ENCODE measurements at regions not wholly inside any gene's neighbourhood (a gene's known extent, or its start where the extent isn't known, plus 50 kb on each side); places are given as distances from the start of the nearest gene placed in this dataset.

DNA sequence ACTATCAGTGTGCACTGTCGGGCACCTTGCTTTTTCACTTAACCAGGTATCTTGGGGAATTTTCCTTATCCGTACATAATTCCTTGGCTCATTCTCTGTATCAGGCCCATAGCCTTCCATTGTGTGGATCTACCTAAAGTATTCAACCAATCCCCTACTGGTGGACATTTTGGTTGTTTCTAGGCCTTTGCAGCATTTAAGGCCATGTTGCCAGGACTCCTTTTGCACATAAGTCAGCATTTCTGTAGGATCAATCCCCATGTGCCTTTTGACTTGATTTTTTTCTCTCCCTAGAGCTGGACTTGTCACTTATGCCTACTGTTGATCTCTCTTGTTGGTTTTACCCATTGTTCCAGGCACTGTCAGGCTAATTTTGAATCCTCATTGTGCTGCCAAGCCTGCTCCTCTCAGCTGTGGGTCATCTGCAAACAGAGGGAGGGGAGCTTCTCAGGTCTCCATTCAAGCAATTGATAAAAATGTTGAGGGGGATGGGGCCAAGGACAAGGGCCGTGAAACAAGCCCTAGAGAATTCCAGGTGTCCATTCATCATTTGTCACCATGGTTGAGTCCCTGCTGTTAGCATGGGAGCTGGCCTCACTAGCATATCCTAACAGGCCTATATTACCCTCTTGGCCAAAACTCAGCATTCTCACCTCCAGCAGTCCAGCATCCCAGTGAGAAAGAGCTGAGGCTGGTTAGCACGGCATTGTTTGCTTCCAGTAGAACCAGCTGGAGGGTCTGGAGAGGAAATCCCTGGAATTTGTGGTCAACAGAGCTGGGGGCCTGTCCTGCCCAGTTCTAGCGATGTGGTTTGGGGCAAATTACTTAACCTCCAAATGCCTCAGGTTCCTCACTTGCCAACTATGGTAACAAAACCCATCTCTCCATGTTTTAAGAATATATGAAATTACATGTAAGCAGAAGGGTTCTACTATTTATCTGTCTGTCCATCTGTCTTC lies 178.4 kb downstream of the MRPL14 start:
- DNase-seq (ENCODE audit: low read depth): no peak

- DNase-seq (ENCODE audit: low read depth): no peak
These were observed 177.8 kb downstream of the VEGFA start for GRCh38 chr6:43947860-43948259.

DNA sequence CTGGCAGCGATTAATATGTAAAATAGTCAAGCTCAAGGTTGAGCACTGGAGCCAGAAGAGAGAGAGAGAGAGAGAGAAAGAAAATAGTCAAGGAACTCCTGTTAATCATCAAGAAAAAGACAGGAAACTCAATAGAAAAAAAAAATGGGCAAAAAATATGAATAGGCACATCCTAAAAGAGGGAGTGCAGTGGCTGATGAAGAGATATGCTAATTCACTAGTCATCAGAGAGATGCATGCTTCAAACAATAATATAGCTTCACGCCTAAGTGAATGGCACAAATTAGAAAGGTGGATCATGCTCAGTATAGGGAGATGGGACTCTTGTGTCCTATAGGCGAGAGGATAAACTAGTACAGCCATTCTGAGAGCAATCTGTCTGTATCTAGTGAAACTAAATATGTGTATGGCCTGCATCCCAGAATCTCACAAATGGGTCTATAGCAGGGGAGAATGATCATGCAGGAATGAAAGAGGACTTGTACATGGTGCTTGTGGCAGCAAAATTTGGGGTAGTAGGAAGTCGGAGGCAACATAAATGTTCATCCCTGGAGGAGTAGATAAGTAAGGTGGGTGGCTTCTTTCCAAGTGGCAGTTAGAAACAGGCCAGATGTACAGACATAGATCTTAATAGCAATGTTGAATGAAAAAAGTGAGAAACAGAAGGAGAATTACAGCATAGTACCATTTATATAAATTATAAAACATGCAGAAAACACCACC lies 176.8 kb downstream of the VEGFA start:
- DNase-seq (ENCODE audit: low read depth): no peak

- DNase-seq (ENCODE audit: low read depth): no peak
These were observed 175.7 kb downstream of the VEGFA start for GRCh38 chr6:43945768-43946080.

GRCh38 chr6:43944908-43945767 lies 175.1 kb downstream of the VEGFA start:
- DNase-seq (ENCODE audit: low read depth): no peak

- DNase-seq (ENCODE audit: low read depth): no peak
These were observed 173.8 kb downstream of the VEGFA start for GRCh38 chr6:43943781-43944250.

DNA sequence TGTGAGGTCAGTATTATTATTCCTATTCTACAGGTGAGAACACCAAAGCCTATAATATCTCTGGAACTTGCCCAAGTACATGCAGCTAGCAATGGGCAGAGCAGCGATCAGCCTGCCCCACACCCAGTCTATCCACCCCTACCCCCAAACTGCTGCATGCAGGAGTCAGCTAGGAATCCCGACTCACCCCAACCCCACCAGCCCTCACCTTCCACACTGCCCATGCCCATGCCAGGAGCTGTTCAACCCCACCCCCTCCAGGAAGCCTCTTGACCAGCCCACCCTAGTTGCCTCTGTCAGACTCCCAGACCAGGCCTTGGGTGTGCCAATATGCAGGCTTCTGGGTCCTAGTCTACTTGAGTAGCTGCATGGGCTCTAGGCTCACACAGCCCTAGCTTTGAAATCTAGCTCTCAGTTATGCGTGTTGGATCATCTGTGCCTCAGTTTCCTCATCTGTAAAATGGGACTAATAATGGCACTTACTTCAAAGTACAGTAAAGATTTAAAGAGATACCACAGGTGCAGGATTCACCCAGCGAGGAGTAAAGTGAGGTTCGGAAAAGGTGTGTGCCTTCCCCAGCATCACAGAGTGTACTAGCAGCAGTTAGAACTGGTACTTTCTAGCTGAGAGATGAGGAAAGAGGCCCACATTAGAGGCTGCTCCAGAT lies 173.2 kb downstream of the VEGFA start:
- DNase-seq (ENCODE audit: low read depth): no peak

DNA sequence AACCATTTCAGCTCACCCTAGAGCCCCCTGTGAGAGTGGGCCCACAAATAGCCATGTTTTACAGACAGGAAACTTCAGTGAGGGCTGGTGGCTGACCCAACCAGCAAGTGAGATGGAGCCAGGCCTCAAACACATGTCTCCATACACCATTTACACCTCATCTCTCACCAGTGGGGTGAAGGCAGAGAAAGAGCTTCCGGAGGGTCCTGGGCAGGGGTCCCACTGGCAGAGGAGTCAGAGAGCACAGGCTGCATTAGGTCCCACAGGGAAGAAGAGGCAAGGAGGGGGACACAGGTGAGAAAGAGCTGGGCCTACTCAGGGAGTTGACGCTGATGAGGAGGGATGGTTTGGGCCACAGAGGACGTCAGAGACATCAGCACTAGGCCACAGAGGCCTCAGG lies 172.6 kb downstream of the VEGFA start:
- DNase-seq (ENCODE audit: low read depth): no peak

DNA sequence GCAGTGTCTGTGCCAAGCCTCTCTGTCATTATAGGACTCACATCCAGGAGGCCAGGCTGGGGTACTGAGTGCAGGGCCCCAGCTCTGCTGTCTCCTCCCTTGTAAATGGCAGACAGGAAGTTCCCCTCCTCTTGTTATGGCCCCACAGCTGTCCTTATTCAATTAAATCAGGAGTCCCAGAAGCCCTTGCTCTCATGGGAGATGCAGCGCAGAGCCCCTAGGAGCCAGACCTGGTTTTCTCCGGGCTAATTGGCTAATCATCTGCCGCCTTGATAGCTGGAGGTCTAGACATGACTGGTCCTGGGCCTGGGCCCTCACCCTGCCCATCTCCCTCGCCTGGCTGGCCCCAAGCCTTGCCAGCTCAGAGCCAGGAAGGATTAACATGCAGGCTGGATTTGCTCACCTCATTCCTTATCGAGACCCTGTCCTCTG lies 172.0 kb downstream of the VEGFA start:
- no peak for DNase-seq (ENCODE audit: low read depth)

- no peak for DNase-seq (ENCODE audit: low read depth)
These were observed 171.2 kb downstream of the VEGFA start for GRCh38 chr6:43941174-43941573.

DNA sequence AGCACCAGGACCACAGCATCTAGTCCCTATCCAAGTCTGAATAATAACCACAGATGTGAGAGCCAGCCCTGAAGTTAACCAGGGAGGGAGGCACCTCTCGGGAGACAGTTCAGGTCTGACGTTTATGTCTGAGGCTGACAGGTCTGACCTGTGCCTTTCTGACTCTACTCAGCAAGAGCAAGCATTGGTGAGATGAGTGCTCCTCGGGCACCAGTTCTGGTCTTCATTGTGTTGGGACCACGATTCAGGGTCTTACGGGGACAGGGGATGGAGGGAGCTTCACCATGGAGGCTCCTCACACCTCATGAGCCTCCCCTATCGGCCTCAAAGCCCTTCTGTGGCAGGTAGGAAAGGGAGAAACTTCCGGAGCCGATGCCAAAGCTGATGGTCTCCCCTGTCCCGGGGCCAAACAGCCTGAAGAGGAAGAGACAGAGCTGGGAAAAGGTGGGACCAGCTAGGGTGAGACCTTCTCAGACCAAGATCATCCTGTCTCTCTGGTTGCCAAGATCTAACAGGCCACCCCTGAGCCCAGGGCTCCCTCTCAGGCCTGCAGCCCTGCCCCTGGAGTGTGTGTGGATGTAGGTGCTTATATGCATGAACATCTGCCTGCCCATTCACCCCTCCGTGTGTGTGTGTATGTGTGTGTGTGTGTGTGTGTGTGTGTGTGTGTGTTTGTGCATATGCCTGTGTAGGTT lies 170.5 kb downstream of the VEGFA start:
- DNase-seq (ENCODE audit: low read depth): no peak

GRCh38 chr6:43940071-43940392 lies 170.0 kb downstream of the VEGFA start:
- no peak for DNase-seq (ENCODE audit: low read depth)

GRCh38 chr6:43939281-43940070 lies 169.5 kb downstream of the VEGFA start:
- no peak for DNase-seq (ENCODE audit: low read depth)

GRCh38 chr6:43938178-43939105 lies 168.4 kb downstream of the VEGFA start:
- DNase-seq (ENCODE audit: low read depth): no peak

GRCh38 chr6:43937236-43938177 lies 167.5 kb downstream of the VEGFA start:
- DNase-seq (ENCODE audit: low read depth): no peak

GRCh38 chr6:43936476-43936875 lies 166.5 kb downstream of the VEGFA start:
- no peak for DNase-seq (ENCODE audit: low read depth)

- no peak for DNase-seq (ENCODE audit: low read depth)
These were observed 166.0 kb downstream of the VEGFA start for GRCh38 chr6:43935921-43936439.
